ENCODE measurements at regions not wholly inside any gene's neighbourhood (a gene's known extent, or its start where the extent isn't known, plus 50 kb on each side); places are given as distances from the start of the nearest gene placed in this dataset.

GRCh38 chr16:74160759-74161158 lies 135.9 kb upstream of the PSMD7 start:
- DNase-seq = no peak
- Histone ChIP-seq H3K4me3 (no peak overlapping the region), H3K4me1 (no peaks in the 10 kb centered on the region), H3K36me3 (no peaks in the 10 kb centered on the region), H3K27ac (no peak overlapping the region), H3K27me3 (no peaks in the 10 kb centered on the region), H3K9me3 (no peaks in the 10 kb centered on the region)
- TF ChIP-seq CTCF (IDR thresholded peaks at IDR 0.05) = no peak
- TF ChIP-seq POLR2A (IDR thresholded peaks at IDR 0.05) = no peak

DNA sequence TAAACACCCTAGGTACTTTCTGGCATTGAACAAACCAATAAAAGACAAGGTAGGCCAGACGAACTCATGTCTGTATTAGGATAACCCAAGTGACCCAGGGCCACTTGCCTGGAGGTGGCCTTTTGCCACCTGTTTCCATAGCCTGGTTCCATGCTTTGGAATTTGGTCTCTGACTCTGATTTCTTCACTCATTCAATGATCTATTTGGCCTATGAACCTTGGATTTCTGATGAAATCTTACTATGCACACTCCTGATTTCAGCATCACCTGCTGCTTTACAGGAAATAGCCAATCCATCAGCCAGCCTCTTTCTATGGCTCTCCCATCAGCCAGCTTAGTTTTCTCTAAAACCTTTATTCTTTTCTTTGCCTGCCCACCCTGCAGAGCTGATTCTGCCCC lies 142.8 kb upstream of the PSMD7 start:
- Histone ChIP-seq H3K27ac (no peak overlapping the region), H3K4me1 (no peaks in the 10 kb centered on the region), H3K9me3 (no peaks in the 10 kb centered on the region), H3K36me3 (no peaks in the 10 kb centered on the region), H3K27me3 (no peaks in the 10 kb centered on the region), H3K4me3 (no peak overlapping the region)
- no peak for DNase-seq
- TF ChIP-seq CTCF (IDR thresholded peaks at IDR 0.05) (no peak), POLR2A (IDR thresholded peaks at IDR 0.05) (no peak)

GRCh38 chr16:74146643-74147042 lies 150.0 kb upstream of the PSMD7 start:
- TF ChIP-seq POLR2A (IDR thresholded peaks at IDR 0.05) = no peak
- no peak for TF ChIP-seq CTCF (IDR thresholded peaks at IDR 0.05)
- H3K9me3 ChIP-seq = no peaks in the 10 kb centered on the region
- no peak overlapping the region for H3K27ac ChIP-seq
- DNase-seq = no peak
- no peaks in the 10 kb centered on the region for H3K36me3 ChIP-seq
- no peaks in the 10 kb centered on the region for H3K27me3 ChIP-seq
- H3K4me1 ChIP-seq = no peaks in the 10 kb centered on the region
- no peak overlapping the region for H3K4me3 ChIP-seq

DNA sequence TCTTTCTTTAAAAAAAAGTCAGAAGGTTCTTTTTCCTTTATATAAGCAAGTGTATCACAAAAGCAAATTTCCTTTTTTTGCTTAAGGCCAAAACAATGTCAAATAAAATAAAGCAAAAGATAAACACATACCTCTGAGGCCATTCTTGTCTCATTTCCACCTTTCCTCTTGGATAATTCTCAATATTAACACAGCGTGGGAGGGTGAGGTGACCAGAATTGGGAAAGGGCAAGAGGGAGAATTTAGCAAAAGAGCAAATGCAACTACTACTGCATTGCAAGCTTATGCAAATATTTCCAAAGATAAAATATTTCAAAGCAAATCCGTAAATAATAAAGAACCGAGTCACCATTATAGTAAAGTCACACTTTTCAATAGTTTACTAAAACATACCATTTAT lies 153.4 kb upstream of the PSMD7 start:
- Histone ChIP-seq H3K4me1 (no peaks in the 10 kb centered on the region), H3K27ac (no peak overlapping the region), H3K9me3 (peaks cover 0 to 4% (median 0%) of the 10 kb centered on the region in 4 donors), H3K36me3 (no peaks in the 10 kb centered on the region), H3K27me3 (no peaks in the 10 kb centered on the region), H3K4me3 (no peak overlapping the region)
- DNase-seq = no peak
- TF ChIP-seq POLR2A (IDR thresholded peaks at IDR 0.05) = no peak
- no peak for TF ChIP-seq CTCF (IDR thresholded peaks at IDR 0.05)

- H3K27me3 ChIP-seq = no peaks in the 10 kb centered on the region
- H3K27ac ChIP-seq = no peak overlapping the region
- TF ChIP-seq CTCF (IDR thresholded peaks at IDR 0.05) (no peak), POLR2A (IDR thresholded peaks at IDR 0.05) (no peak)
- no peaks in the 10 kb centered on the region for H3K36me3 ChIP-seq
- H3K4me1 ChIP-seq = no peaks in the 10 kb centered on the region
- H3K9me3 ChIP-seq = peaks cover 0 to 4% (median 0%) of the 10 kb centered on the region in 4 donors
- no peak overlapping the region for H3K4me3 ChIP-seq
- no peak for DNase-seq
These were observed 155.6 kb upstream of the PSMD7 start for GRCh38 chr16:74141015-74141414.

DNA sequence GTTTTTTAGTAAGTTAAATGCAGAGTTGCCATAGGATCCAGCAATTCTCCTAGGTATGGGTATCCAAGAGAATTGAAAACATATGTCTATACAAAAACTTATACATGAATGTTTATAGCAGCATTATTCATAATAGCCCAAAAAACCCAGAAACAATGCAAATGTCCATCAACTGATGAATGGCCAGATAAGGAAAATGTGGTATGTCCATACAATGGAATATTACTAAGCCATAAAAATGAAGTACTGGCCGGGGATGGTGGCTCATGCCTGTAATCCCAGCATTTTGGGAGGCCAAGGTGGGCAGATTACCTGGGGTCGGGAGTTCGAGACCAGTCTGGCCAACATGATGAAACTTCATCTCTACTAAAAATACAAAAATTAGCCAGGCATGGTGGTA lies 156.1 kb upstream of the PSMD7 start:
- Histone ChIP-seq H3K4me1 (no peaks in the 10 kb centered on the region), H3K9me3 (peaks cover 0 to 4% (median 0%) of the 10 kb centered on the region in 4 donors), H3K4me3 (no peak overlapping the region), H3K27me3 (no peaks in the 10 kb centered on the region), H3K27ac (no peak overlapping the region), H3K36me3 (no peaks in the 10 kb centered on the region)
- DNase-seq = no peak
- TF ChIP-seq CTCF (IDR thresholded peaks at IDR 0.05) = no peak
- no peak for TF ChIP-seq POLR2A (IDR thresholded peaks at IDR 0.05)
